Epithelial cell of prostate (primary cell): ENCODE measurements at regions not wholly inside any gene's neighbourhood (a gene's known extent, or its start where the extent isn't known, plus 50 kb on each side); places are given as distances from the start of the nearest gene placed in this dataset.

ENCODE experiments used
- DNase-seq: peaks from one replicate; pipeline ENCODE4 v3.0.0-alpha.2; 2011; ENCODE audit warnings: low read depth, low spot score
- H3K27ac ChIP-seq: fragments of 450-650 bp; 2 replicates; pipeline ENCODE4 v1.5.1; 2017; ENCODE audit warnings: mild to moderate bottlenecking

GRCh38 chr2:220282236-220282635 is 654.8 kb downstream of the SLC4A3 start:
- no peak overlapping the region for H3K27ac ChIP-seq
- DNase-seq: no peak

DNA sequence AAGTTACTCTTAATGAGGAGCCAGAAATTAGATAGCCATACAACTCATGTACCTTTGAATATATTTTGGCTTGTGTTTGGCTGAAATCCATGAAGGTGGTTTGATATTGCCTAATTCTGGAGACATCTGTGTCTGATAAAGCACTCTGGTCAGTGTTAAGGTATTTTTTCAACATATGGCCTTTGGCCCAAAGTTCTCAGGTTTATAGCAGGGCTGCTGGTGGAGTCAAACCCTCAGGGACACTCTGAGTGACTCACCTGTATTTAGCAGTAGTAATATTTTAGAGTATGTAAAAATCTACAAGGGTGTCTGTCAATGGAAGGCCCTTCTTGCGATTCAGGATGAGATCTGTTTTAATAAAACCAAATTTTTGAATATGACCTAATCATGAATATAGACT is 666.5 kb downstream of the SLC4A3 start:
- no peak for DNase-seq
- H3K27ac ChIP-seq: no peak overlapping the region

- H3K27ac ChIP-seq: no peak overlapping the region
- no peak for DNase-seq
Observed at GRCh38 chr2:220296174-220296573, 668.7 kb downstream of the SLC4A3 start.

- DNase-seq: no peak
- no peak overlapping the region for H3K27ac ChIP-seq
Observed at GRCh38 chr2:220297093-220297492, 669.7 kb downstream of the SLC4A3 start.

GRCh38 chr2:220300806-220301205 is 673.4 kb downstream of the SLC4A3 start:
- no peak for DNase-seq
- no peak overlapping the region for H3K27ac ChIP-seq

- no peak for DNase-seq
- no peak overlapping the region for H3K27ac ChIP-seq
Observed at GRCh38 chr2:220302756-220303155, 675.3 kb downstream of the SLC4A3 start.

- no peak overlapping the region for H3K27ac ChIP-seq
- no peak for DNase-seq
Observed at GRCh38 chr2:220309215-220309614, 681.8 kb downstream of the SLC4A3 start.

- no peak overlapping the region for H3K27ac ChIP-seq
- no peak for DNase-seq
Observed at GRCh38 chr2:220310451-220310861, 683.0 kb downstream of the SLC4A3 start.

GRCh38 chr2:220315098-220315823 is 687.8 kb downstream of the SLC4A3 start:
- no peak for DNase-seq
- H3K27ac ChIP-seq: no peak overlapping the region

GRCh38 chr2:220318037-220318436 is 690.6 kb downstream of the SLC4A3 start:
- DNase-seq: no peak

GRCh38 chr2:220318508-220318907 is 691.1 kb downstream of the SLC4A3 start:
- no peak overlapping the region for H3K27ac ChIP-seq
- DNase-seq: no peak

More at GRCh38 chr2:220318037-220318436, 690.6 kb downstream of the SLC4A3 start:
- H3K27ac ChIP-seq: no peak overlapping the region

- no peak overlapping the region for H3K27ac ChIP-seq
- DNase-seq: no peak
Observed at GRCh38 chr2:220320326-220320725, 692.9 kb downstream of the SLC4A3 start.

DNA sequence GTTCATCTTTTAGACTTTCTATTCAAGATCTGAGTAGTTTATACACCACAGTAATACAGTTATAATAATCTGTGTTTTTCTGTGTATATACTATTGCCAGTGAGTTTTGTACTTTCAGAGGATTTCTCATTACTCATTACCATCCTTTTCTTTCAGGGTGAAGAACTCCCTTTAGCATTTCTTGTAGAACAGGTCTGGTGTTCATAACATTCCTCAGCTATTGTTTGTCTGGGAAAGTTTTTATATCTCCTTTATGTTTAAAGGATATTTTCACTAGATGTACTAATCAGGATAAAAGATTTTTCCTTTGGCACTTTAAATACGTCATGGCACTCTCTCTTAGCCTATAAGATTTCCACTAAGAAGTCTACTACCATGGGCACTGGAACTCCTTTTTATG is 705.5 kb downstream of the SLC4A3 start:
- DNase-seq: no peak
- peak overlapping the region; percentile 51 for H3K27ac ChIP-seq

- DNase-seq: no peak
- peak overlapping the region; percentile 51 for H3K27ac ChIP-seq
Observed at GRCh38 chr2:220334210-220334609, 706.8 kb downstream of the SLC4A3 start.

- no peak for DNase-seq
- peak overlapping the region; percentile 51 for H3K27ac ChIP-seq
Observed at GRCh38 chr2:220334871-220335590, 707.6 kb downstream of the SLC4A3 start.

DNA sequence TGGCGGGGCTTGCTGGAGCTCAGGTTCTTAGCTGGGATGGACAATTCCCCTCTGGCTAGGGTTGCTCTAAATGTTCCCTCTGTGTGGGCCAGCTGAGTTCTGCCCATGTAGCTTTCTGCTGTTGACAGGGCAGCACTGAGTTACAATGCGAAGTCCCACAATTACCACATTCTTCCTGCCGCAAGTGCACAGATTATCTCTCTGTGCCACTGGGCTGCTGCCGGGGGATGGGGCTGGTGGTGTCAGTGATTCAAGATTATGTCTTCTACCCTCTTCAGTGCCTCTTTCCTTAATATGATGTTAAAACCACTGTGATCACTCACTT is 708.1 kb downstream of the SLC4A3 start:
- DNase-seq: no peak
- no peak overlapping the region for H3K27ac ChIP-seq

GRCh38 chr2:220336771-220337170 is 709.3 kb downstream of the SLC4A3 start:
- DNase-seq: no peak

DNA sequence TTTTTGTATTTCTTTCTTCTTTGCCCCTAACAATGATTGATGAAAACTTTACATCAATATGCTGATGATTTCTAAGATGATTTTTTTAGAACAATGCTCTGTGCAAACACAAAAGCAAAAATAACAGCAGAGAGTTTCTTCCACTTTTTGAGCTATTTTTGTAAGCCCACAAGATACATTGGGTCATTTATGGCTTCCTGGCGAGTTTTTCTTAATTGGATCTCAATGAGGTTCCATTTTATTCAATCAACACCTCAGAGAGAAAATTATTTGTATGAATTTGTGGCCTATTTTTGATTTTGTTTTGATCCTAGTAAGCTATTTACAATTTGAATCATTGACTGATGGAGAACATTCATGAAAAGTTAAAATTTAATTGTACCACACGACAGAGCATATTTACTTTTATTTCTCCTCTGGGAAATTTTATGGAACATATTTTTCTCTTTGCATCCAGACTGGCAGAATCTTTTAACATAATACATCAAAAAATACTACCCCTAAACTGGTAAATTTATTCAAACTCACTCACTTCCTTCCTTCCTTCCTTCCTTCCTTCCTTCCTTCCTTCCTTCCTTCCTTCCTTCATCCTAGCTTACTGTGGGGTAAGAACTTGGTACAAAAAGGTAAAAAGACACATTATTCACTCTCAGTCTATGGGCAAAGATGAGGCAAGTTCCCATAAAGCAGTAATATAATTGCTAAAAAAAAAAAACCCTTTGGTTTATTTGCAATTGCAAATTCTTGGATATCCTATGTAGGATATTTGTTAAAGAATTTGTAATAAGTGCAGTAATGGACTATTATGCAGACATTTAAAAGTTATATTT is 710.4 kb downstream of the SLC4A3 start:
- no peak for DNase-seq
- H3K27ac ChIP-seq: no peak overlapping the region

More at GRCh38 chr2:220336771-220337170, 709.3 kb downstream of the SLC4A3 start:
- H3K27ac ChIP-seq: no peak overlapping the region

- DNase-seq: no peak
- no peak overlapping the region for H3K27ac ChIP-seq
Observed at GRCh38 chr2:220341014-220341413, 713.6 kb downstream of the SLC4A3 start.

DNA sequence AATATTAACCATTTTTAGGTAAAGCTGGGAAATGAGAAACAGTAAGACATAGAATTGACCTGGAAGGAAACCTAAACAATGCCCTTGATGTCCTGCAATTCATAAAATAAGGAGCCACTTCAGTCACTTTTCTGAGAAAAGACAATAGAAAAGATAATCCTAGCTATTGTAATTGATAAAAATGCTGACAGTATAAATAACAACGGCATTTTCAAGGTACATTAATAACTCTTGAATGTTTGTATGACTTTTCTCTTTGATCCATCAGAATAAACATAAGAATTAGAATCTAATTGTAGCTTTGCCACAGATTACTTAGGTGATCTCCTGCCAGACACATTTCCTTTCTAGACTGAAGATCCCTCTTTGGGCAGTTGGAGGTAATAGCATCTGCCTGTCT is 719.5 kb downstream of the SLC4A3 start:
- H3K27ac ChIP-seq: no peak overlapping the region
- DNase-seq: no peak

- DNase-seq: no peak
- no peak overlapping the region for H3K27ac ChIP-seq
Observed at GRCh38 chr2:220347626-220348025, 720.2 kb downstream of the SLC4A3 start.
